ENCODE measurements at regions not wholly inside any gene's neighbourhood (a gene's known extent, or its start where the extent isn't known, plus 50 kb on each side); places are given as distances from the start of the nearest gene placed in this dataset.

- DNase-seq (ENCODE audit: low read depth): no peak
- no peak overlapping the region for H3K4me3 ChIP-seq (ENCODE audit: low read depth, low read length)
- no peak for TF ChIP-seq CTCF (IDR thresholded peaks at IDR 0.05; ENCODE audit: insufficient read depth, low read depth, low read length)
Observed at GRCh38 chr15:56813995-56814394, 80.7 kb upstream of the ZNF280D start.

- DNase-seq (ENCODE audit: low read depth): no peak
- no peak overlapping the region for H3K4me3 ChIP-seq (ENCODE audit: low read depth, low read length)
- no peak for TF ChIP-seq CTCF (IDR thresholded peaks at IDR 0.05; ENCODE audit: insufficient read depth, low read depth, low read length)
Observed at GRCh38 chr15:56812961-56813360, 79.7 kb upstream of the ZNF280D start.

GRCh38 chr15:56812221-56812620 lies 78.9 kb upstream of the ZNF280D start:
- TF ChIP-seq CTCF (IDR thresholded peaks at IDR 0.05; ENCODE audit: insufficient read depth, low read depth, low read length): no peak
- no peak for DNase-seq (ENCODE audit: low read depth)
- H3K4me3 ChIP-seq (ENCODE audit: low read depth, low read length): no peak overlapping the region

- H3K4me3 ChIP-seq (ENCODE audit: low read depth, low read length): no peak overlapping the region
- TF ChIP-seq CTCF (IDR thresholded peaks at IDR 0.05; ENCODE audit: insufficient read depth, low read depth, low read length): no peak
- no peak for DNase-seq (ENCODE audit: low read depth)
Observed at GRCh38 chr15:56811586-56811985, 78.3 kb upstream of the ZNF280D start.

- no peak for DNase-seq (ENCODE audit: low read depth)
- no peak overlapping the region for H3K4me3 ChIP-seq (ENCODE audit: low read depth, low read length)
- TF ChIP-seq CTCF (IDR thresholded peaks at IDR 0.05; ENCODE audit: insufficient read depth, low read depth, low read length): no peak
Observed at GRCh38 chr15:56808160-56808559, 74.9 kb upstream of the ZNF280D start.

GRCh38 chr15:56806148-56806536 lies 72.8 kb upstream of the ZNF280D start:
- TF ChIP-seq CTCF (IDR thresholded peaks at IDR 0.05; ENCODE audit: insufficient read depth, low read depth, low read length): no peak
- no peak overlapping the region for H3K4me3 ChIP-seq (ENCODE audit: low read depth, low read length)
- DNase-seq (ENCODE audit: low read depth): no peak

- H3K4me3 ChIP-seq (ENCODE audit: low read depth, low read length): peak overlapping the region; percentile 15
- DNase-seq (ENCODE audit: low read depth): peak; percentile 74
- no peak for TF ChIP-seq CTCF (IDR thresholded peaks at IDR 0.05; ENCODE audit: insufficient read depth, low read depth, low read length)
Observed at GRCh38 chr15:56805466-56806147, 72.3 kb upstream of the ZNF280D start.

Data from fibroblast of villous mesenchyme (primary cell).